NCI-H2107 (cell line): ENCODE measurements at regions not wholly inside any gene's neighbourhood (a gene's known extent, or its start where the extent isn't known, plus 50 kb on each side); places are given as distances from the start of the nearest gene placed in this dataset.

Source experiments
- DNase-seq: peaks from one replicate; lab custom pipeline; 2025; lab: John Stamatoyannopoulos, UW

- DNase-seq = no peak
Measured at GRCh38 chr14:53215101-53215500, 62.0 kb upstream of the DDHD1 start.

- no peak for DNase-seq
Measured at GRCh38 chr14:53214384-53214783, 61.3 kb upstream of the DDHD1 start.

- no peak for DNase-seq
Measured at GRCh38 chr14:53213761-53214160, 60.6 kb upstream of the DDHD1 start.

GRCh38 chr14:53209370-53209769, 56.2 kb upstream of the DDHD1 start:
- no peak for DNase-seq
